SU-DHL-6 (cell line): ENCODE measurements at regions not wholly inside any gene's neighbourhood (a gene's known extent, or its start where the extent isn't known, plus 50 kb on each side); places are given as distances from the start of the nearest gene placed in this dataset.

ENCODE experiments used
- EZH2phosphoT487 ChIP-seq: fragments of 200-600 bp; sonication (generic), shearing (Covaris generic); conservative IDR thresholded peaks from 2 replicates; pipeline ENCODE4 v1.6.1; 2018; ENCODE audit warnings: mild to moderate bottlenecking, antibody characterized with exemption, low read length, moderate library complexity, mixed read lengths
- TF ChIP-seq, protein P1 (sequence below): fragments of 200-600 bp; sonication (generic); IDR thresholded peaks from one replicate; pipeline ENCODE4 v1.5.1; 2017; ENCODE audit warnings: antibody characterized with exemption, mild to moderate bottlenecking, low read length, moderate library complexity; ENCODE audit not compliant: insufficient read depth, poor library complexity, severe bottlenecking

- TF ChIP-seq, protein P1, sequence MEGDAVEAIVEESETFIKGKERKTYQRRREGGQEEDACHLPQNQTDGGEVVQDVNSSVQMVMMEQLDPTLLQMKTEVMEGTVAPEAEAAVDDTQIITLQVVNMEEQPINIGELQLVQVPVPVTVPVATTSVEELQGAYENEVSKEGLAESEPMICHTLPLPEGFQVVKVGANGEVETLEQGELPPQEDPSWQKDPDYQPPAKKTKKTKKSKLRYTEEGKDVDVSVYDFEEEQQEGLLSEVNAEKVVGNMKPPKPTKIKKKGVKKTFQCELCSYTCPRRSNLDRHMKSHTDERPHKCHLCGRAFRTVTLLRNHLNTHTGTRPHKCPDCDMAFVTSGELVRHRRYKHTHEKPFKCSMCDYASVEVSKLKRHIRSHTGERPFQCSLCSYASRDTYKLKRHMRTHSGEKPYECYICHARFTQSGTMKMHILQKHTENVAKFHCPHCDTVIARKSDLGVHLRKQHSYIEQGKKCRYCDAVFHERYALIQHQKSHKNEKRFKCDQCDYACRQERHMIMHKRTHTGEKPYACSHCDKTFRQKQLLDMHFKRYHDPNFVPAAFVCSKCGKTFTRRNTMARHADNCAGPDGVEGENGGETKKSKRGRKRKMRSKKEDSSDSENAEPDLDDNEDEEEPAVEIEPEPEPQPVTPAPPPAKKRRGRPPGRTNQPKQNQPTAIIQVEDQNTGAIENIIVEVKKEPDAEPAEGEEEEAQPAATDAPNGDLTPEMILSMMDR: no peak
- no peak for TF ChIP-seq EZH2phosphoT487
Measured at GRCh38 chr13:103164251-103164650, 98.0 kb upstream of the SLC10A2 start.
